Ishikawa (cell line): ENCODE measurements at regions not wholly inside any gene's neighbourhood (a gene's known extent, or its start where the extent isn't known, plus 50 kb on each side); places are given as distances from the start of the nearest gene placed in this dataset.

ENCODE experiments used
- CEBPB ChIP-seq: IDR thresholded peaks from 2 replicates; pipeline ENCODE4 v1.6.1; 2012
- CREB1 ChIP-seq: IDR thresholded peaks from 2 replicates; pipeline ENCODE4 v1.6.1; 2012; ENCODE audit warnings: low read depth
- EGR1 ChIP-seq: IDR thresholded peaks from 2 replicates; pipeline ENCODE4 v1.6.1; 2012
- EP300 ChIP-seq: IDR thresholded peaks from 2 replicates; pipeline ENCODE4 v1.6.1; 2012; ENCODE audit warnings: borderline replicate concordance
- FOXM1 ChIP-seq: IDR thresholded peaks from 2 replicates; pipeline ENCODE4 v1.6.1; 2012; ENCODE audit warnings: low read depth, borderline replicate concordance
- MAX ChIP-seq: IDR thresholded peaks from 2 replicates; pipeline ENCODE4 v1.6.1; 2012
- NFIC ChIP-seq: IDR thresholded peaks from 2 replicates; pipeline ENCODE4 v1.6.1; 2012
- RAD21 ChIP-seq: IDR thresholded peaks from 2 replicates; pipeline ENCODE4 v1.6.1; 2012; ENCODE audit warnings: low read depth
- REST ChIP-seq: IDR thresholded peaks from 2 replicates; pipeline ENCODE4 v1.6.1; 2012; ENCODE audit warnings: low read depth, mild to moderate bottlenecking
- TAF1 ChIP-seq: IDR thresholded peaks from 2 replicates; pipeline ENCODE4 v1.6.1; 2012; ENCODE audit warnings: low read depth, mild to moderate bottlenecking
- TCF12 ChIP-seq: IDR thresholded peaks from 2 replicates; pipeline ENCODE4 v1.6.1; 2012; ENCODE audit warnings: low read depth
- TEAD4 ChIP-seq: IDR thresholded peaks from 2 replicates; pipeline ENCODE4 v1.6.1; 2012
- USF1 ChIP-seq: IDR thresholded peaks from 2 replicates; pipeline ENCODE4 v1.6.1; 2012
- YY1 ChIP-seq: IDR thresholded peaks from 2 replicates; pipeline ENCODE4 v1.6.1; 2012; ENCODE audit warnings: low read depth
- ZBTB7A ChIP-seq: IDR thresholded peaks from 2 replicates; pipeline ENCODE4 v1.6.1; 2012; ENCODE audit warnings: low read depth

GRCh38 chr4:159540038-159540437 is 437.2 kb downstream of the RAPGEF2 start:
- no peak for TF ChIP-seq USF1
- no peak for TF ChIP-seq RAD21

GRCh38 chr4:159540501-159540900 is 437.6 kb downstream of the RAPGEF2 start:
- TF ChIP-seq TAF1 (no peak), TCF12 (no peak), FOXM1 (no peak), CREB1 (no peak), USF1 (no peak), RAD21 (no peak), TEAD4 (no peak), EGR1 (no peak), MAX (no peak), YY1 (no peak), NFIC (no peak), CEBPB (no peak), REST (no peak), ZBTB7A (no peak), EP300 (no peak)

GRCh38 chr4:159541143-159541542 is 438.3 kb downstream of the RAPGEF2 start:
- TF ChIP-seq TCF12 (no peak), NFIC (no peak), FOXM1 (no peak), TAF1 (no peak), EGR1 (no peak), CEBPB (no peak), YY1 (no peak), RAD21 (no peak), REST (no peak), MAX (no peak), CREB1 (no peak), ZBTB7A (no peak), TEAD4 (no peak), EP300 (no peak), USF1 (no peak)

GRCh38 chr4:159542296-159542695 is 439.4 kb downstream of the RAPGEF2 start:
- TF ChIP-seq TEAD4 (no peak), EP300 (no peak), EGR1 (no peak), ZBTB7A (no peak), NFIC (no peak), TAF1 (no peak), TCF12 (no peak), RAD21 (no peak), REST (no peak), MAX (no peak)
